Osteoblast (primary cell): ENCODE measurements at regions not wholly inside any gene's neighbourhood (a gene's known extent, or its start where the extent isn't known, plus 50 kb on each side); places are given as distances from the start of the nearest gene placed in this dataset.

ENCODE experiments used
- DNase-seq: peaks from one replicate; pipeline ENCODE4 v3.0.0; 2011; ENCODE audit warnings: low spot score, mixed read lengths; ENCODE audit not compliant: insufficient read length; ENCODE audit errors: missing footprints
- H2AFZ ChIP-seq: 2 replicates; pipeline ENCODE4 v1.6.0; 2011; ENCODE audit warnings: mild to moderate bottlenecking, low read length
- H3K27ac ChIP-seq: 2 replicates; pipeline ENCODE4 v1.5.1; 2011; ENCODE audit warnings: mild to moderate bottlenecking, low read depth, low read length, moderate library complexity
- H3K27me3 ChIP-seq: 2 replicates; pipeline ENCODE4 v1.6.0; 2012; ENCODE audit warnings: mild to moderate bottlenecking, control low read depth, inconsistent platforms, low read length, moderate library complexity; ENCODE audit not compliant: insufficient read depth
- H3K36me3 ChIP-seq: 2 replicates; pipeline ENCODE4 v1.5.1; 2011; ENCODE audit warnings: mild to moderate bottlenecking, low read length, control low read depth, moderate library complexity; ENCODE audit not compliant: insufficient read depth
- H3K4me1 ChIP-seq: 2 replicates; pipeline ENCODE4 v1.5.1; 2011; ENCODE audit warnings: mild to moderate bottlenecking, low read length, control low read depth, moderate library complexity; ENCODE audit not compliant: insufficient read depth
- H3K4me2 ChIP-seq: 2 replicates; pipeline ENCODE4 v1.6.0; 2011; ENCODE audit warnings: mild to moderate bottlenecking, low read length; ENCODE audit not compliant: insufficient read depth
- H3K4me3 ChIP-seq: fragments of 200-600 bp; sonication (generic); 3 replicates; pipeline ENCODE4 v1.5.1; 2012; ENCODE audit warnings: mild to moderate bottlenecking, low read length, inconsistent platforms; ENCODE audit not compliant: insufficient read depth
- H3K79me2 ChIP-seq: 2 replicates; pipeline ENCODE4 v1.6.0; 2012; ENCODE audit warnings: mild to moderate bottlenecking, low read length, control low read depth, inconsistent platforms; ENCODE audit not compliant: insufficient read depth
- H3K9me3 ChIP-seq: 2 replicates; pipeline ENCODE4 v1.5.1; 2011; ENCODE audit warnings: low read depth, low read length, control low read depth
- H4K20me1 ChIP-seq: 2 replicates; pipeline ENCODE4 v1.6.0; 2012; ENCODE audit warnings: mild to moderate bottlenecking, low read length, control low read depth; ENCODE audit not compliant: insufficient read depth
- CTCF ChIP-seq: IDR thresholded peaks from 2 replicates; pipeline ENCODE4 v1.5.1; 2011; ENCODE audit warnings: mild to moderate bottlenecking, low read depth, low read length, moderate library complexity; ENCODE audit errors: extremely low read depth

GRCh38 chr1:25020173-25020845, 90.2 kb upstream of the RUNX3 start:
- Histone ChIP-seq H3K4me1 (peaks cover 6% of the 10 kb centered on the region), H2AFZ (no peak overlapping the region), H3K27me3 (peaks cover 5% of the 10 kb centered on the region), H4K20me1 (no peaks in the 10 kb centered on the region), H3K4me2 (no peak overlapping the region), H3K9me3 (no peaks in the 10 kb centered on the region), H3K36me3 (no peaks in the 10 kb centered on the region), H3K79me2 (no peaks in the 10 kb centered on the region), H3K27ac (no peak overlapping the region), H3K4me3 (no peak overlapping the region)
- DNase-seq, result no peak
- TF ChIP-seq CTCF, result no peak

- Histone ChIP-seq H4K20me1 (no peaks in the 10 kb centered on the region), H3K79me2 (no peaks in the 10 kb centered on the region), H3K4me3 (no peak overlapping the region), H3K4me1 (peaks cover 6% of the 10 kb centered on the region), H3K4me2 (no peak overlapping the region), H3K27me3 (peaks cover 5% of the 10 kb centered on the region), H3K9me3 (no peaks in the 10 kb centered on the region), H3K36me3 (no peaks in the 10 kb centered on the region), H3K27ac (no peak overlapping the region), H2AFZ (no peak overlapping the region)
- DNase-seq, result no peak
- TF ChIP-seq CTCF, result no peak
These were observed 89.5 kb upstream of the RUNX3 start for GRCh38 chr1:25019337-25020172.

GRCh38 chr1:25018943-25019336, 88.9 kb upstream of the RUNX3 start:
- H3K4me2 ChIP-seq, result no peak overlapping the region
- no peaks in the 10 kb centered on the region for H4K20me1 ChIP-seq
- no peaks in the 10 kb centered on the region for H3K36me3 ChIP-seq
- H3K4me1 ChIP-seq, result peaks cover 6% of the 10 kb centered on the region
- peaks cover under 1% of the 10 kb centered on the region for H3K27me3 ChIP-seq
- DNase-seq, result no peak
- no peak overlapping the region for H2AFZ ChIP-seq
- H3K9me3 ChIP-seq, result no peaks in the 10 kb centered on the region
- no peak overlapping the region for H3K27ac ChIP-seq
- no peaks in the 10 kb centered on the region for H3K79me2 ChIP-seq
- no peak for TF ChIP-seq CTCF
- no peak overlapping the region for H3K4me3 ChIP-seq

- TF ChIP-seq CTCF, result no peak
- H3K9me3 ChIP-seq, result no peaks in the 10 kb centered on the region
- H3K4me3 ChIP-seq, result no peak overlapping the region
- no peaks in the 10 kb centered on the region for H4K20me1 ChIP-seq
- H3K4me1 ChIP-seq, result peaks cover 6% of the 10 kb centered on the region
- no peaks in the 10 kb centered on the region for H3K27me3 ChIP-seq
- no peak for DNase-seq
- H3K79me2 ChIP-seq, result no peaks in the 10 kb centered on the region
- no peak overlapping the region for H2AFZ ChIP-seq
- H3K36me3 ChIP-seq, result no peaks in the 10 kb centered on the region
- H3K27ac ChIP-seq, result no peak overlapping the region
- H3K4me2 ChIP-seq, result no peak overlapping the region
These were observed 88.1 kb upstream of the RUNX3 start for GRCh38 chr1:25018110-25018735.
